HEK293 (cell line): ENCODE measurements at regions not wholly inside any gene's neighbourhood (a gene's known extent, or its start where the extent isn't known, plus 50 kb on each side); places are given as distances from the start of the nearest gene placed in this dataset.

Experiments
- CTCF ChIA-PET: fragments of 350-600 bp; formaldehyde crosslinking; extraction: SDS; loops from one replicate; lab custom pipeline; 2021; ENCODE audit warnings: antibody characterized with exemption; lab: Yijun Ruan, JAX
- POLR2A ChIA-PET: fragments of 300-600 bp; formaldehyde crosslinking; extraction: SDS; loops from one replicate; lab custom pipeline; 2020; ENCODE audit warnings: antibody characterized with exemption, inconsistent platforms; lab: Yijun Ruan, JAX
- H3K27ac ChIP-seq: fragments of 200-500 bp; sonication (Bioruptor generic); 2 replicates; pipeline ENCODE4 v1.5.1; 2014; ENCODE audit warnings: low read depth, low read length, control low read depth, inconsistent platforms; ENCODE audit errors: extremely low read depth
- H3K36me3 ChIP-seq, 2 experiments: fragments of 200-500 bp in 1 of 2; sonication (Bioruptor generic) in 1 of 2; 1 replicate in 1 of 2; 2 replicates in 1 of 2; pipeline ENCODE4 v1.5.1; 2014 to 2017; ENCODE audit warnings: inconsistent platforms in 2 of 2, low read length in 2 of 2; ENCODE audit not compliant: control insufficient read depth in 2 of 2, insufficient read depth in 1 of 2
- H3K4me1 ChIP-seq: fragments of 200-500 bp; sonication (Bioruptor generic); 2 replicates; pipeline ENCODE4 v1.5.1; 2014; ENCODE audit warnings: mild to moderate bottlenecking, low read length, inconsistent platforms; ENCODE audit not compliant: control insufficient read depth, insufficient read depth
- H3K4me3 ChIP-seq: 2 replicates; pipeline ENCODE4 v1.5.1; 2011; ENCODE audit warnings: low read depth, mild to moderate bottlenecking, control low read depth, low read length, moderate library complexity
- H3K9me3 ChIP-seq: fragments of 200-500 bp; sonication (Bioruptor generic); 2 replicates; pipeline ENCODE4 v1.5.1; 2014; ENCODE audit warnings: low read depth, low read length, inconsistent platforms; ENCODE audit not compliant: control insufficient read depth, insufficient read depth
- BCL11A ChIP-seq: fragments of 450-650 bp; formaldehyde crosslinking; IDR thresholded peaks from 2 replicates; pipeline ENCODE4 v1.5.1; 2016; ENCODE audit warnings: low read depth, missing biosample characterization, missing genetic modification characterization
- BCL11B ChIP-seq: fragments of 450-650 bp; formaldehyde crosslinking; IDR thresholded peaks from 2 replicates; pipeline ENCODE4 v1.5.1; 2016; ENCODE audit warnings: low read depth, missing biosample characterization, missing genetic modification characterization
- GLI2 ChIP-seq: fragments of 450-650 bp; formaldehyde crosslinking; IDR thresholded peaks from 2 replicates; pipeline ENCODE4; 2017; ENCODE audit warnings: missing biosample characterization, missing genetic modification characterization, low read depth, borderline replicate concordance
- MZF1 ChIP-seq: fragments of 450-650 bp; formaldehyde crosslinking; IDR thresholded peaks from 2 replicates; pipeline ENCODE4 v1.5.1; 2017; ENCODE audit warnings: missing biosample characterization, missing genetic modification characterization, borderline replicate concordance
- PRDM1 ChIP-seq: fragments of 450-650 bp; formaldehyde crosslinking; IDR thresholded peaks from 2 replicates; pipeline ENCODE4; 2016; ENCODE audit warnings: missing biosample characterization, missing genetic modification characterization
- RBAK ChIP-seq: fragments of 450-650 bp; formaldehyde crosslinking; IDR thresholded peaks from 2 replicates; pipeline ENCODE4 v1.5.1; 2016; ENCODE audit warnings: missing biosample characterization, missing genetic modification characterization
- SALL2 ChIP-seq: fragments of 450-650 bp; formaldehyde crosslinking; IDR thresholded peaks from 2 replicates; pipeline ENCODE4 v1.5.0; 2017; ENCODE audit warnings: missing biosample characterization, mild to moderate bottlenecking, missing genetic modification characterization, borderline replicate concordance
- ZNF184 ChIP-seq: fragments of 450-650 bp; IDR thresholded peaks from 2 replicates; pipeline ENCODE4 v1.5.1; 2018; ENCODE audit warnings: missing biosample characterization, mild to moderate bottlenecking, missing genetic modification characterization
- ZNF391 ChIP-seq: fragments of 450-650 bp; formaldehyde crosslinking; IDR thresholded peaks from 2 replicates; pipeline ENCODE4 v1.5.1; 2016; ENCODE audit warnings: low read depth, missing biosample characterization, missing genetic modification characterization, borderline replicate concordance
- ZNF423 ChIP-seq: fragments of 450-650 bp; formaldehyde crosslinking; IDR thresholded peaks from 2 replicates; pipeline ENCODE4 v1.5.1; 2016; ENCODE audit warnings: missing biosample characterization, missing genetic modification characterization
- ZNF560 ChIP-seq: fragments of 450-650 bp; formaldehyde crosslinking; IDR thresholded peaks from 2 replicates; pipeline ENCODE4 v1.5.1; 2017; ENCODE audit warnings: missing biosample characterization, missing genetic modification characterization, borderline replicate concordance
- ZNF571 ChIP-seq: fragments of 450-650 bp; formaldehyde crosslinking; IDR thresholded peaks from 2 replicates; pipeline ENCODE4 v1.5.0; 2017; ENCODE audit warnings: missing biosample characterization, missing genetic modification characterization
- ZNF585B ChIP-seq: fragments of 450-650 bp; formaldehyde crosslinking; IDR thresholded peaks from 2 replicates; pipeline ENCODE4 v1.5.1; 2016; ENCODE audit warnings: missing biosample characterization, missing genetic modification characterization
- ZNF629 ChIP-seq: fragments of 450-650 bp; formaldehyde crosslinking; IDR thresholded peaks from 2 replicates; pipeline ENCODE4 v1.5.1; 2017; ENCODE audit warnings: missing biosample characterization, missing genetic modification characterization
- ZNF654 ChIP-seq: fragments of 450-650 bp; formaldehyde crosslinking; IDR thresholded peaks from 2 replicates; pipeline ENCODE4 v1.5.1; 2016; ENCODE audit warnings: low read depth, missing biosample characterization, missing genetic modification characterization
- ZNF776 ChIP-seq: fragments of 450-650 bp; formaldehyde crosslinking; IDR thresholded peaks from 2 replicates; pipeline ENCODE4 v1.5.0; 2017; ENCODE audit warnings: missing biosample characterization, missing genetic modification characterization, borderline replicate concordance
- ZNF777 ChIP-seq: fragments of 450-650 bp; formaldehyde crosslinking; IDR thresholded peaks from 2 replicates; pipeline ENCODE4 v1.5.1; 2017; ENCODE audit warnings: missing biosample characterization, missing genetic modification characterization, borderline replicate concordance
- ZSCAN16 ChIP-seq: fragments of 450-650 bp; formaldehyde crosslinking; IDR thresholded peaks from 2 replicates; pipeline ENCODE4 v1.5.1; 2016; ENCODE audit warnings: missing biosample characterization, missing genetic modification characterization
- TF ChIP-seq, protein P1 (sequence below): fragments of 450-650 bp; formaldehyde crosslinking; IDR thresholded peaks from 2 replicates; pipeline ENCODE4 v1.5.1; 2017; ENCODE audit warnings: missing biosample characterization, missing genetic modification characterization
- TF ChIP-seq, protein P2 (sequence below): fragments of 450-650 bp; formaldehyde crosslinking; IDR thresholded peaks from 2 replicates; pipeline ENCODE4 v1.5.1; 2016; ENCODE audit warnings: missing biosample characterization, missing genetic modification characterization
- TF ChIP-seq, protein P3 (sequence below): fragments of 450-650 bp; formaldehyde crosslinking; IDR thresholded peaks from 2 replicates; pipeline ENCODE4 v1.5.1; 2016; ENCODE audit warnings: missing biosample characterization, missing genetic modification characterization, low read depth
- TF ChIP-seq, protein P4 (sequence below): fragments of 450-650 bp; formaldehyde crosslinking; IDR thresholded peaks from 2 replicates; pipeline ENCODE4 v1.5.1; 2017; ENCODE audit warnings: missing biosample characterization, missing genetic modification characterization
- TF ChIP-seq, protein P5 (sequence below): fragments of 450-650 bp; formaldehyde crosslinking; IDR thresholded peaks from 2 replicates; pipeline ENCODE4 v1.5.1; 2016; ENCODE audit warnings: missing biosample characterization, missing genetic modification characterization, low read depth

DNA sequence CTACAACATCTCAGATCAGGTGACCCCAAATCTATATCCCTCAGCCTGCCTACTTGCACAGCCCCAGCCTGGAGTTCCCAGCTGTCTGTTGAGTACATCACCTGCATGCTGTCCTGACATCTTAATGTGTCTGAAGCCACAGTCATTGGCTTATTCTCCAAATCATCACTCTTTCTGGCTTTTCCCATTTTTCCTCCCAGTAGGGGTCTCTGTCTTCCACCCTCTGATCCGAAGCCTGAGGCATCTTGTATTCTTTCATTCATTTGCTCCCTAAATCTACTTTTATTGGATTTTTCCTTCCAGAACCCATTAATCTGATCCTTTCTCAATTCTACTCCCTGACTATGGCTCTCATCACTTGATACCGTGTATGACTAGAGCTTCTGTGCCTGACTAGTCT lies 332.9 kb upstream of the DCC start (continued):
- TF ChIP-seq ZNF560 (tag by site-specific recombination) (no peak), ZNF776 (tag by site-specific recombination) (no peak), ZNF571 (tag by site-specific recombination) (no peak)
- TF ChIP-seq, protein P1, sequence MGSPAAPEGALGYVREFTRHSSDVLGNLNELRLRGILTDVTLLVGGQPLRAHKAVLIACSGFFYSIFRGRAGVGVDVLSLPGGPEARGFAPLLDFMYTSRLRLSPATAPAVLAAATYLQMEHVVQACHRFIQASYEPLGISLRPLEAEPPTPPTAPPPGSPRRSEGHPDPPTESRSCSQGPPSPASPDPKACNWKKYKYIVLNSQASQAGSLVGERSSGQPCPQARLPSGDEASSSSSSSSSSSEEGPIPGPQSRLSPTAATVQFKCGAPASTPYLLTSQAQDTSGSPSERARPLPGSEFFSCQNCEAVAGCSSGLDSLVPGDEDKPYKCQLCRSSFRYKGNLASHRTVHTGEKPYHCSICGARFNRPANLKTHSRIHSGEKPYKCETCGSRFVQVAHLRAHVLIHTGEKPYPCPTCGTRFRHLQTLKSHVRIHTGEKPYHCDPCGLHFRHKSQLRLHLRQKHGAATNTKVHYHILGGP = no peak

DNA sequence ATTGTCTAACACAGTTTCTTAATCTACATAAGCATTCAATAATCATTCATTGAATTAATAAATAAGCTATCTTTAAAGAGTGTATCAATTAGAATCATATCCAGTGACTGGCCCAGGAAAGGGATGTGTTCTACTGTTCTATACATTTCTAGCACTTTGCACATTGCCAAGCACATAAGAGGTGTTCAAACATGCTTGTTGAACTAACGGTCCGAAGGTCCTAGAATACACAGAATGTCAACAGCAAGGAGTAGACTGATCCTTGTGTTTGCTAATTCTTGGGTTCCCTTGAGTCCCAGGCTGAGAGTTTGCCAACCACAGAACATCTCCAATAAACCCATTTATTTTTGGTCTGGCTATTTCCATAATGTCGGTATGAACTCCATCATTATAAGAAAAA lies 331.7 kb upstream of the DCC start:
- Histone ChIP-seq H3K36me3 (no peaks in the 10 kb centered on the region), H3K4me1 (no peaks in the 10 kb centered on the region), H3K9me3 (no peaks in the 10 kb centered on the region), H3K4me3 (no peak overlapping the region), H3K27ac (no peak overlapping the region)
- ChIA-PET POLR2A (no interaction called here), CTCF (interaction anchor here (0.6 kb wide), 1 partner anchor 185 kb away, joined by 3 read pairs; no protein-coding TSS in a partner anchor)
- TF ChIP-seq, protein P2, sequence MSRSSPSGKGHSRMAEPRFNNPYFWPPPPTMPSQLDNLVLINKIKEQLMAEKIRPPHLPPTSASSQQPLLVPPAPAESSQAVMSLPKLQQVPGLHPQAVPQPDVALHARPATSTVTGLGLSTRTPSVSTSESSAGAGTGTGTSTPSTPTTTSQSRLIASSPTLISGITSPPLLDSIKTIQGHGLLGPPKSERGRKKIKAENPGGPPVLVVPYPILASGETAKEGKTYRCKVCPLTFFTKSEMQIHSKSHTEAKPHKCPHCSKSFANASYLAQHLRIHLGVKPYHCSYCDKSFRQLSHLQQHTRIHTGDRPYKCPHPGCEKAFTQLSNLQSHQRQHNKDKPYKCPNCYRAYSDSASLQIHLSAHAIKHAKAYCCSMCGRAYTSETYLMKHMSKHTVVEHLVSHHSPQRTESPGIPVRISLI (tag by site-specific recombination) = no peak
- no peak for TF ChIP-seq ZNF585B
- TF ChIP-seq, protein P3, sequence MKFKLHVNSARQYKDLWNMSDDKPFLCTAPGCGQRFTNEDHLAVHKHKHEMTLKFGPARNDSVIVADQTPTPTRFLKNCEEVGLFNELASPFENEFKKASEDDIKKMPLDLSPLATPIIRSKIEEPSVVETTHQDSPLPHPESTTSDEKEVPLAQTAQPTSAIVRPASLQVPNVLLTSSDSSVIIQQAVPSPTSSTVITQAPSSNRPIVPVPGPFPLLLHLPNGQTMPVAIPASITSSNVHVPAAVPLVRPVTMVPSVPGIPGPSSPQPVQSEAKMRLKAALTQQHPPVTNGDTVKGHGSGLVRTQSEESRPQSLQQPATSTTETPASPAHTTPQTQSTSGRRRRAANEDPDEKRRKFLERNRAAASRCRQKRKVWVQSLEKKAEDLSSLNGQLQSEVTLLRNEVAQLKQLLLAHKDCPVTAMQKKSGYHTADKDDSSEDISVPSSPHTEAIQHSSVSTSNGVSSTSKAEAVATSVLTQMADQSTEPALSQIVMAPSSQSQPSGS (tag by site-specific recombination) = no peak
- TF ChIP-seq, protein P4, sequence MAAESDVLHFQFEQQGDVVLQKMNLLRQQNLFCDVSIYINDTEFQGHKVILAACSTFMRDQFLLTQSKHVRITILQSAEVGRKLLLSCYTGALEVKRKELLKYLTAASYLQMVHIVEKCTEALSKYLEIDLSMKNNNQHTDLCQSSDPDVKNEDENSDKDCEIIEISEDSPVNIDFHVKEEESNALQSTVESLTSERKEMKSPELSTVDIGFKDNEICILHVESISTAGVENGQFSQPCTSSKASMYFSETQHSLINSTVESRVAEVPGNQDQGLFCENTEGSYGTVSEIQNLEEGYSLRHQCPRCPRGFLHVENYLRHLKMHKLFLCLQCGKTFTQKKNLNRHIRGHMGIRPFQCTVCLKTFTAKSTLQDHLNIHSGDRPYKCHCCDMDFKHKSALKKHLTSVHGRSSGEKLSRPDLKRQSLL = no peak
- no peak for TF ChIP-seq MZF1 (tag by site-specific recombination)
- no peak for TF ChIP-seq ZNF629
- TF ChIP-seq BCL11B (tag by site-specific recombination) = no peak
- TF ChIP-seq, protein P5, sequence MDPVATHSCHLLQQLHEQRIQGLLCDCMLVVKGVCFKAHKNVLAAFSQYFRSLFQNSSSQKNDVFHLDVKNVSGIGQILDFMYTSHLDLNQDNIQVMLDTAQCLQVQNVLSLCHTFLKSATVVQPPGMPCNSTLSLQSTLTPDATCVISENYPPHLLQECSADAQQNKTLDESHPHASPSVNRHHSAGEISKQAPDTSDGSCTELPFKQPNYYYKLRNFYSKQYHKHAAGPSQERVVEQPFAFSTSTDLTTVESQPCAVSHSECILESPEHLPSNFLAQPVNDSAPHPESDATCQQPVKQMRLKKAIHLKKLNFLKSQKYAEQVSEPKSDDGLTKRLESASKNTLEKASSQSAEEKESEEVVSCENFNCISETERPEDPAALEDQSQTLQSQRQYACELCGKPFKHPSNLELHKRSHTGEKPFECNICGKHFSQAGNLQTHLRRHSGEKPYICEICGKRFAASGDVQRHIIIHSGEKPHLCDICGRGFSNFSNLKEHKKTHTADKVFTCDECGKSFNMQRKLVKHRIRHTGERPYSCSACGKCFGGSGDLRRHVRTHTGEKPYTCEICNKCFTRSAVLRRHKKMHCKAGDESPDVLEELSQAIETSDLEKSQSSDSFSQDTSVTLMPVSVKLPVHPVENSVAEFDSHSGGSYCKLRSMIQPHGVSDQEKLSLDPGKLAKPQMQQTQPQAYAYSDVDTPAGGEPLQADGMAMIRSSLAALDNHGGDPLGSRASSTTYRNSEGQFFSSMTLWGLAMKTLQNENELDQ (tag by site-specific recombination) = no peak
- TF ChIP-seq RBAK (tag by site-specific recombination) = no peak
- TF ChIP-seq ZSCAN16 (tag by site-specific recombination) = no peak
- no peak for TF ChIP-seq ZNF777
- no peak for TF ChIP-seq ZNF654 (tag by site-specific recombination)
- no peak for TF ChIP-seq BCL11A (tag by site-specific recombination)
- TF ChIP-seq PRDM1 (tag by site-specific recombination) = no peak
- no peak for TF ChIP-seq SALL2 (tag by site-specific recombination)
- no peak for TF ChIP-seq ZNF184 (tag by site-specific recombination)
- no peak for TF ChIP-seq GLI2 (tag by site-specific recombination)
- no peak for TF ChIP-seq ZNF423 (tag by site-specific recombination)
- TF ChIP-seq ZNF391 (tag by site-specific recombination) = no peak
